HEK293 (cell line): ENCODE measurements at regions not wholly inside any gene's neighbourhood (a gene's known extent, or its start where the extent isn't known, plus 50 kb on each side); places are given as distances from the start of the nearest gene placed in this dataset.

Experiments
- CTCF ChIA-PET: fragments of 350-600 bp; formaldehyde crosslinking; extraction: SDS; loops from one replicate; lab custom pipeline; 2021; ENCODE audit warnings: antibody characterized with exemption; lab: Yijun Ruan, JAX
- POLR2A ChIA-PET: fragments of 300-600 bp; formaldehyde crosslinking; extraction: SDS; loops from one replicate; lab custom pipeline; 2020; ENCODE audit warnings: antibody characterized with exemption, inconsistent platforms; lab: Yijun Ruan, JAX
- H3K27ac ChIP-seq: fragments of 200-500 bp; sonication (Bioruptor generic); 2 replicates; pipeline ENCODE4 v1.5.1; 2014; ENCODE audit warnings: low read depth, low read length, control low read depth, inconsistent platforms; ENCODE audit errors: extremely low read depth
- H3K36me3 ChIP-seq, 2 experiments: fragments of 200-500 bp in 1 of 2; sonication (Bioruptor generic) in 1 of 2; 1 replicate in 1 of 2; 2 replicates in 1 of 2; pipeline ENCODE4 v1.5.1; 2014 to 2017; ENCODE audit warnings: inconsistent platforms in 2 of 2, low read length in 2 of 2; ENCODE audit not compliant: control insufficient read depth in 2 of 2, insufficient read depth in 1 of 2
- H3K4me1 ChIP-seq: fragments of 200-500 bp; sonication (Bioruptor generic); 2 replicates; pipeline ENCODE4 v1.5.1; 2014; ENCODE audit warnings: mild to moderate bottlenecking, low read length, inconsistent platforms; ENCODE audit not compliant: control insufficient read depth, insufficient read depth
- H3K4me3 ChIP-seq: 2 replicates; pipeline ENCODE4 v1.5.1; 2011; ENCODE audit warnings: low read depth, mild to moderate bottlenecking, control low read depth, low read length, moderate library complexity
- H3K9me3 ChIP-seq: fragments of 200-500 bp; sonication (Bioruptor generic); 2 replicates; pipeline ENCODE4 v1.5.1; 2014; ENCODE audit warnings: low read depth, low read length, inconsistent platforms; ENCODE audit not compliant: control insufficient read depth, insufficient read depth
- CTCF ChIP-seq: fragments of 450-650 bp; formaldehyde crosslinking; IDR thresholded peaks from 2 replicates; pipeline ENCODE4 v1.5.1; 2016; ENCODE audit warnings: missing biosample characterization, missing genetic modification characterization
- HOXD13 ChIP-seq: sonication (generic); formaldehyde crosslinking; IDR thresholded peaks from 2 replicates; pipeline ENCODE4 v1.8.0; 2022; ENCODE audit warnings: missing genetic modification reagents, borderline replicate concordance
- KLF1 ChIP-seq: fragments of 450-650 bp; formaldehyde crosslinking; IDR thresholded peaks from 2 replicates; pipeline ENCODE4 v1.5.1; 2016; ENCODE audit warnings: missing biosample characterization, missing genetic modification characterization
- PRDM10 ChIP-seq: fragments of 450-650 bp; formaldehyde crosslinking; IDR thresholded peaks from 2 replicates; pipeline ENCODE4 v1.5.1; 2016; ENCODE audit warnings: missing biosample characterization, missing genetic modification characterization
- ZBTB10 ChIP-seq: fragments of 450-650 bp; formaldehyde crosslinking; IDR thresholded peaks from 2 replicates; pipeline ENCODE4 v1.5.1; 2016; ENCODE audit warnings: missing biosample characterization, missing genetic modification characterization
- ZBTB20 ChIP-seq: fragments of 450-650 bp; formaldehyde crosslinking; IDR thresholded peaks from 2 replicates; pipeline ENCODE4 v1.5.1; 2016; ENCODE audit warnings: missing biosample characterization, missing genetic modification characterization
- ZBTB49 ChIP-seq: fragments of 450-650 bp; formaldehyde crosslinking; IDR thresholded peaks from 2 replicates; pipeline ENCODE4 v1.5.1; 2016; ENCODE audit warnings: missing biosample characterization, missing genetic modification characterization, low read depth
- ZFHX2 ChIP-seq: fragments of 450-650 bp; formaldehyde crosslinking; conservative IDR thresholded peaks from 2 replicates; pipeline ENCODE4 v1.5.1; 2016; ENCODE audit warnings: missing biosample characterization, missing genetic modification characterization
- ZNF16 ChIP-seq: fragments of 450-650 bp; formaldehyde crosslinking; IDR thresholded peaks from 2 replicates; pipeline ENCODE4 v1.5.1; 2016; ENCODE audit warnings: low read depth, missing biosample characterization, missing genetic modification characterization
- ZNF175 ChIP-seq: fragments of 450-650 bp; formaldehyde crosslinking; IDR thresholded peaks from 2 replicates; pipeline ENCODE4 v1.5.1; 2016; ENCODE audit warnings: missing biosample characterization, missing genetic modification characterization
- ZNF19 ChIP-seq: fragments of 450-650 bp; formaldehyde crosslinking; IDR thresholded peaks from 2 replicates; pipeline ENCODE4; 2016; ENCODE audit warnings: missing biosample characterization, missing genetic modification characterization, low read depth
- ZNF292 ChIP-seq: fragments of 450-650 bp; formaldehyde crosslinking; IDR thresholded peaks from 2 replicates; pipeline ENCODE4 v1.5.1; 2016; ENCODE audit warnings: low read depth, missing biosample characterization, missing genetic modification characterization, borderline replicate concordance
- ZNF37A ChIP-seq: fragments of 450-650 bp; IDR thresholded peaks from 2 replicates; pipeline ENCODE4 v1.5.1; 2018; ENCODE audit warnings: missing biosample characterization, missing genetic modification characterization
- ZNF404 ChIP-seq: fragments of 450-650 bp; formaldehyde crosslinking; IDR thresholded peaks from 2 replicates; pipeline ENCODE4 v1.5.1; 2017; ENCODE audit warnings: missing biosample characterization, missing genetic modification characterization
- ZNF433 ChIP-seq: fragments of 450-650 bp; formaldehyde crosslinking; IDR thresholded peaks from 2 replicates; pipeline ENCODE4 v1.5.1; 2016; ENCODE audit warnings: missing biosample characterization, missing genetic modification characterization, low read depth
- ZNF488 ChIP-seq: fragments of 450-650 bp; formaldehyde crosslinking; IDR thresholded peaks from 2 replicates; pipeline ENCODE4 v1.5.1; 2016; ENCODE audit warnings: missing biosample characterization, missing genetic modification characterization
- ZNF548 ChIP-seq: fragments of 450-650 bp; formaldehyde crosslinking; IDR thresholded peaks from 2 replicates; pipeline ENCODE4 v1.5.1; 2016; ENCODE audit warnings: missing biosample characterization, missing genetic modification characterization
- ZNF555 ChIP-seq: fragments of 450-650 bp; formaldehyde crosslinking; conservative IDR thresholded peaks from 2 replicates; pipeline ENCODE4 v1.5.1; 2017; ENCODE audit warnings: missing biosample characterization, mild to moderate bottlenecking, missing genetic modification characterization, inconsistent platforms
- ZNF658 ChIP-seq: fragments of 450-650 bp; formaldehyde crosslinking; IDR thresholded peaks from 2 replicates; pipeline ENCODE4; 2016; ENCODE audit warnings: missing biosample characterization, missing genetic modification characterization
- ZSCAN5A ChIP-seq: fragments of 450-650 bp; formaldehyde crosslinking; IDR thresholded peaks from 2 replicates; pipeline ENCODE4 v1.5.1; 2016; ENCODE audit warnings: missing biosample characterization, missing genetic modification characterization
- TF ChIP-seq, protein P1 (sequence below): fragments of 450-650 bp; formaldehyde crosslinking; IDR thresholded peaks from 2 replicates; pipeline ENCODE4 v1.5.1; 2016; ENCODE audit warnings: missing biosample characterization, missing genetic modification characterization, borderline replicate concordance

GRCh38 chr18:71431171-71431570 lies 1113.0 kb downstream of the CBLN2 start (continued):
- no peak for TF ChIP-seq ZBTB10 (tag by site-specific recombination)
- no peak for TF ChIP-seq KLF1
- TF ChIP-seq ZNF658 (tag by site-specific recombination), result no peak
- no peak for TF ChIP-seq ZNF175 (tag by site-specific recombination)
- TF ChIP-seq ZFHX2 (tag by site-specific recombination), result no peak
- no peak for TF ChIP-seq HOXD13 (CRISPR knock-in tag)
- TF ChIP-seq, protein P1, sequence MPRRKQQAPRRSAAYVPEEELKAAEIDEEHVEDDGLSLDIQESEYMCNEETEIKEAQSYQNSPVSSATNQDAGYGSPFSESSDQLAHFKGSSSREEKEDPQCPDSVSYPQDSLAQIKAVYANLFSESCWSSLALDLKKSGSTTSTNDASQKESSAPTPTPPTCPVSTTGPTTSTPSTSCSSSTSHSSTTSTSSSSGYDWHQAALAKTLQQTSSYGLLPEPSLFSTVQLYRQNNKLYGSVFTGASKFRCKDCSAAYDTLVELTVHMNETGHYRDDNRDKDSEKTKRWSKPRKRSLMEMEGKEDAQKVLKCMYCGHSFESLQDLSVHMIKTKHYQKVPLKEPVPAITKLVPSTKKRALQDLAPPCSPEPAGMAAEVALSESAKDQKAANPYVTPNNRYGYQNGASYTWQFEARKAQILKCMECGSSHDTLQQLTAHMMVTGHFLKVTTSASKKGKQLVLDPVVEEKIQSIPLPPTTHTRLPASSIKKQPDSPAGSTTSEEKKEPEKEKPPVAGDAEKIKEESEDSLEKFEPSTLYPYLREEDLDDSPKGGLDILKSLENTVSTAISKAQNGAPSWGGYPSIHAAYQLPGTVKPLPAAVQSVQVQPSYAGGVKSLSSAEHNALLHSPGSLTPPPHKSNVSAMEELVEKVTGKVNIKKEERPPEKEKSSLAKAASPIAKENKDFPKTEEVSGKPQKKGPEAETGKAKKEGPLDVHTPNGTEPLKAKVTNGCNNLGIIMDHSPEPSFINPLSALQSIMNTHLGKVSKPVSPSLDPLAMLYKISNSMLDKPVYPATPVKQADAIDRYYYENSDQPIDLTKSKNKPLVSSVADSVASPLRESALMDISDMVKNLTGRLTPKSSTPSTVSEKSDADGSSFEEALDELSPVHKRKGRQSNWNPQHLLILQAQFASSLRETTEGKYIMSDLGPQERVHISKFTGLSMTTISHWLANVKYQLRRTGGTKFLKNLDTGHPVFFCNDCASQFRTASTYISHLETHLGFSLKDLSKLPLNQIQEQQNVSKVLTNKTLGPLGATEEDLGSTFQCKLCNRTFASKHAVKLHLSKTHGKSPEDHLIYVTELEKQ (tag by site-specific recombination), result no peak
- TF ChIP-seq ZBTB20 (tag by site-specific recombination), result no peak
- no peak for TF ChIP-seq ZSCAN5A (tag by site-specific recombination)
- no peak for TF ChIP-seq ZNF548
- no peak for TF ChIP-seq ZBTB49 (tag by site-specific recombination)
- no peak for TF ChIP-seq ZNF488 (tag by site-specific recombination)
- TF ChIP-seq ZNF37A (tag by site-specific recombination), result no peak

DNA sequence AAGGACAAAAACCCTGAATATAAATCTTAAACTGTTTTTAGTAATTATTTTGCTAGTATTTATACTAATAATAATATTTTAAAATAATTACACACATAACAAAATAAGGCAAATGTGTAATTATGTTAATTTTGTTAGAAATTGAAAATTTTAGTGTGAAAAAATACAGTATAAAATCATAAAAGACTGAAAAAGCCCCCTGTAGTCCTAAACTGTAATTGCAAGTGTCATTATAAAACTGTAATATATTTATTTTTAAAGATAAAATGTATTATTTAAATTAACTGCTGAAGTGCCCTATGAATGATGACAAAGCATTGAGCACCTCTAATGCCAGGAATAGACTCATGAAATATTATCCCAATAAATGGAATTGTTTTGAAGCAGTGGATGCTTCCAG lies 1117.7 kb downstream of the CBLN2 start:
- H3K27ac ChIP-seq, result no peak overlapping the region
- no peaks in the 10 kb centered on the region for H3K9me3 ChIP-seq
- POLR2A ChIA-PET, result no interaction called here
- no peaks in the 10 kb centered on the region for H3K4me1 ChIP-seq
- CTCF ChIA-PET, result no interaction called here
- H3K36me3 ChIP-seq, result no peaks in the 10 kb centered on the region
- no peak overlapping the region for H3K4me3 ChIP-seq
- TF ChIP-seq ZNF19 (tag by site-specific recombination), result no peak
- no peak for TF ChIP-seq ZNF292
- TF ChIP-seq ZNF555 (tag by site-specific recombination), result no peak
- TF ChIP-seq ZNF404 (tag by site-specific recombination), result no peak
- TF ChIP-seq ZNF16 (tag by site-specific recombination), result no peak
- TF ChIP-seq CTCF (tag by site-specific recombination), result no peak
- no peak for TF ChIP-seq PRDM10 (tag by site-specific recombination)
- no peak for TF ChIP-seq ZNF433 (tag by site-specific recombination)
